GM12874 (cell line): ENCODE measurements at regions not wholly inside any gene's neighbourhood (a gene's known extent, or its start where the extent isn't known, plus 50 kb on each side); places are given as distances from the start of the nearest gene placed in this dataset.

Experiments used
- TF ChIP-seq, protein P1 (sequence below): IDR thresholded peaks from 2 replicates; pipeline ENCODE4 v1.5.1; 2011; ENCODE audit warnings: low read depth, mild to moderate bottlenecking, control low read depth, low read length, moderate library complexity; ENCODE audit not compliant: insufficient read depth

DNA sequence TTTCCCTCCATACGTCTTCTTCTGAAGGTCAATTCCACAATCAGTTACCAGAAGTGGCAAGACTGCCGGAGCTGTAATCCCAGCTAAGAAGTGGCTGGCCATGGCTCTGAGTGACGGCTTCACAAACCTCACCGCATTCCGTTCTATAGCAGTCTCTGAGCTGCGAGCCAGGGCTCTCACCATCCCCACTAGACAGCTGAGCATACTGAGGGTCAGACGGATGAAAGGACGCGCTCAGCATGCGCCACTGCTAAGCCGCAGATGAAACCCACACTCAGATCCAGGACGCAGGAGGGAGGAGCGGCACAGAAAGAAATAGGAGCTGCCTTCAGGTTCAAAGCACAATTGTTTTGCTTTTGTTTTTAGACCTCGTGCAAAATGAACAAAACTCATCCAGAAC lies 97.9 kb downstream of the ANKRD60 start:
- TF ChIP-seq, protein P1, sequence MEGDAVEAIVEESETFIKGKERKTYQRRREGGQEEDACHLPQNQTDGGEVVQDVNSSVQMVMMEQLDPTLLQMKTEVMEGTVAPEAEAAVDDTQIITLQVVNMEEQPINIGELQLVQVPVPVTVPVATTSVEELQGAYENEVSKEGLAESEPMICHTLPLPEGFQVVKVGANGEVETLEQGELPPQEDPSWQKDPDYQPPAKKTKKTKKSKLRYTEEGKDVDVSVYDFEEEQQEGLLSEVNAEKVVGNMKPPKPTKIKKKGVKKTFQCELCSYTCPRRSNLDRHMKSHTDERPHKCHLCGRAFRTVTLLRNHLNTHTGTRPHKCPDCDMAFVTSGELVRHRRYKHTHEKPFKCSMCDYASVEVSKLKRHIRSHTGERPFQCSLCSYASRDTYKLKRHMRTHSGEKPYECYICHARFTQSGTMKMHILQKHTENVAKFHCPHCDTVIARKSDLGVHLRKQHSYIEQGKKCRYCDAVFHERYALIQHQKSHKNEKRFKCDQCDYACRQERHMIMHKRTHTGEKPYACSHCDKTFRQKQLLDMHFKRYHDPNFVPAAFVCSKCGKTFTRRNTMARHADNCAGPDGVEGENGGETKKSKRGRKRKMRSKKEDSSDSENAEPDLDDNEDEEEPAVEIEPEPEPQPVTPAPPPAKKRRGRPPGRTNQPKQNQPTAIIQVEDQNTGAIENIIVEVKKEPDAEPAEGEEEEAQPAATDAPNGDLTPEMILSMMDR: no peak

DNA sequence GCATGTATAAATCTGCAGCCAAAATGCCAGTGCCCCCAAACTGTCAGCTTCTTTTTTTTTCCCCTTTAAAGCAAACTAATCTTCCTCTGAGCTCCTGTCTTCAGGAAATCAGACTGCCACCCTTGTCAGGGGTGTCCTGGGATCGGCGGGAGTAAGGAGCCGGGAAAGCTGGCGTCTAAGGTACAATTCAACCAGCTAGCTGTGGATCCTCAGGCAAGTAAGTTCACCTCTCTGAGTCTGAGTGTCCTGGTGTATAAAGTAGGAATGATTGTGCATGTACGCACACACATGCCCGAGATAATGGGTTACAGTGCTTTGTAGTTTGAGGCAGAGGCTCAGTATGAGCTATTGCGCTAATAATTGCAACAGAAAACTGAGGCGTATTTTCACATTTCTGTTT lies 98.3 kb downstream of the ANKRD60 start:
- TF ChIP-seq, protein P1: no peak

DNA sequence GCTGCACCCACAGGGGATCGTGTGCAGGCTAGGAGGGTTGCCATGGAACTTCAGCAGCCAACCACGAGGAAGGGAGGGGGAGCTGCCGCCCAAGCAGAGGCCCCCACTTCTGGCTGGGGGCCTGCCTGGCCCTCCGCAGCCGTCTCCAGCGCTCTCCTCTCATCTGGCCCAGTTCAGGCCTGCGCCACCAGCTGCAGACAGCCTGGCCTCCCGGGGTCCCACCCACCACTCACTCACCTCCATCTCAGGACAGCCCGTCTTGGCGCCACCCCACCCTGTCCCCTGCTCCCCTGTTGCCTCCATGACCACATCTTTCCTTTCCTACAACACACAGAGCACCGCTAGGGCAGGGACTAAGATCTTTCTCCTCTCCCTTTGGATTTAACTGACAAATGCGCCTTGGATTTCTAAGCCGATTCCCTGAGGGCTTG lies 98.7 kb downstream of the ANKRD60 start:
- TF ChIP-seq, protein P1: no peak

DNA sequence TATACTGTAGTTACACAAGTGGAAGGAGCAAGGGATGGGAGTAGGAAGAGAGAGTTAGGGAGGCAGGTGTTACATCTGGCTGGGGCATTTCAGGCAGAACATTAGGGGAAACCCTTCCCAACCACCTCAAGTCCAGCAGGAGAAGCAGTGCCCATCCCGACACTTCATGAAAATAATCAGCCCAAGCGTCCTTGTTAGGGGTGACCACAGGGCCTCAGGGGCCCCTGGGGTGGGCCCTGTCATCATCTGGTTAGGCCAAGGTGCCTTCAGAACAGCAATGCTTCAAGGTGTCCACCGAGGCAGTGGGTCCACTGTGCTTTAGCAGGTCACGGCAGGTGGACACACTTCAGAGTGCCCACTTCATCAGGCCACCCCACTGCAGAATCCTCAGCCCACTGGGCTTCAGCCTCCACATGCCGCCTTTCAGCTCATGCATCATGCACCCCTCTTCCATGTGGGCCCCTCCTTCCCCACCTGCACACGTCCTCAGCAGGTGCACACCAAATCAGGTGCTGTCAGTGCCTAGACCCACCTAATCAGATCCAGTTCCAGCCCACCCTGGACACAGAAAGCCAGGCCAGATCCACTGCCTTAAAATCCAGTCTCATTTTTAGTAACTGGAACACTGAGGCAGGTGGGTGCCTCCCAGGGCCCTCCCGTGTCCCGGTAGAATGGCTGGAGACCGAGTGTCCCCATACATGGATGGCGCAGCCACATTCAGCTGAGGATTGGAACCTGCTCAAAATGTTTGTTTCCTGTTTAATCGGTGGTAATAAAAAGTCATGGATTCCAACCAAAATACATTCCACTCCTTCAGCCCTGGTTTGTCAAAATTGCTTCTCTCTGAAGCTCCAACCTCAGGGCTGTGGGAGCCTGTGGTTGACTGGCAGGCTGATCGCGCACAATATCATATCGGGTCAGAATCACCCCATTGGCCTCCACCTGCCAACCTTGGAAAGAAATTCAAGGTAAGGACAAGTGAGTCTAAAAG lies 99.5 kb downstream of the ANKRD60 start:
- TF ChIP-seq, protein P1: no peak

DNA sequence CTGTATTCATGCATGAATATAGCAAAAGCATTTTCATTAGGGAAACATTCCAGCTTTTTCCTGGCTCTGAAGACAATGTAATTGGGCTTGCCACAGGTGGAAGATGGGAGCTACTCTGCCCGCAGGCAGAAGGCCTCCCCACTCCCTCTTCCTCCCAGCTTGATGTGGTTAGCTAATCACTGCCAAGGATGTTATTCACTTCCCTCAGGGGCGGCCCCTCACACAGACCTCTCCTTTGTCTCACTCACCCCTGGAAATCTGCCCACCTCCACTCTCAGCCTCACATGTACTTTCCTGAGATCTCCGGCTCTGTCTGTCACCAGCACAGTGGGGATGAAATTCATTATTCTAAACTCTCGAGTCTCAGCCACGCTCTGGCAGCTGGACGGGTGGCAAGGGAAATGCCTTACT lies 100.7 kb downstream of the ANKRD60 start:
- TF ChIP-seq, protein P1: no peak

DNA sequence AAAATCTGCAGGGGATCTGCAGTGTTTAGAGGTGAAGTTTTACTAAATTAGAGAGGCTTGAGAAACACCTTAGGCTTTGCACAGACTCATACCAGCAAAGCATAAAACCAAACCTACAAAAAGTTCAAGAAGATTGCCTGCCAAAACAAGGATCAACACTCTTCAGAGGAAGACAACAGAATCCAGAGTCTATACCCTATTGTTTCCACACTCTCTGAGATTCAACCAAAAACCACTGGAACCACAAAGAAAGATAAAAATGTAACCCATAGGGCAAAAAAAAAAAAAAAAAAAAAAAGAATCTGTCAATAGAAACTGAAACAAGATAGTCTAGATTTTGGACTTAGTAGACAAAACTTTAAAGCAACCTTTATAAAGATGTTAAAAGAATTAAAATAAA lies 102.7 kb downstream of the ANKRD60 start:
- TF ChIP-seq, protein P1: no peak

DNA sequence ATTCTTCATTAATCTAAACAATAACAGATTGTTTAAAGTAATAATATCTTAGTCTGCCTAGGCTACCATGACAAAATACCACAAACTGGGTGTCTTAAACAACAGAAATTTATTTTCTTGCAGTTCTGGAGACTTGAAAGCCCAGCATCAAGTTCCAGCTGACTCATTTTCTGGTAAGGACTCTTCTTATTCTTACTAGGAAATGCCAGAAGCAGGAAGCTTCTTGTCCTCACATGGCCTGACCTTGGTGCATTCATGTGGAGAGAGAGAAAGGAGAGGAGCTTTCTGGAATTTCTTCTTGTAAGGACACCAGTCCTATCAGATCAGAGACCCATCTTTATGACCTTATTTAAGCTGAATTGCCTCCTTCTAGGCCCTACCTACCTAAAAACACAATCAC lies 110.5 kb downstream of the ANKRD60 start:
- TF ChIP-seq, protein P1: no peak
